ENCODE measurements at regions not wholly inside any gene's neighbourhood (a gene's known extent, or its start where the extent isn't known, plus 50 kb on each side); places are given as distances from the start of the nearest gene placed in this dataset.

DNA sequence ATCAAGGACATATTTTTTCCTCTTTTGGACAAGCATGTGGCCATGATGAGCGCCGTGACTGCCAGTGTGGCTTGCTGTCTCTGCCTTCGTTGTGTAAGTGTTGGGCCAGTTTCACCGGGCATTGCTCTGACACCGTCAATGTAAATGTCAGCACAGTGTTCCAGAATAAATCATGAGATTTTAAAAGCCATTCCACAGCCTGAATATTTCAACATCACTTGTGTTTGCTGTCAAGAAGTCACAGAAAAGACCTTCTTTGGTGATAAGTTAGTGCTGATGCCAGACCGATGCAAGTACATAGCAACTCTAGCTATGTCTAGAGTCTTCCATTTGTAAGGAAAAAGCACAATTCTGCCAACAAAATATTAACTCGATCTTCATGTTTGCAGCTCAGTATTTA, 467.8 kb downstream of the TBC1D22A start:
- TF ChIP-seq, protein P1, sequence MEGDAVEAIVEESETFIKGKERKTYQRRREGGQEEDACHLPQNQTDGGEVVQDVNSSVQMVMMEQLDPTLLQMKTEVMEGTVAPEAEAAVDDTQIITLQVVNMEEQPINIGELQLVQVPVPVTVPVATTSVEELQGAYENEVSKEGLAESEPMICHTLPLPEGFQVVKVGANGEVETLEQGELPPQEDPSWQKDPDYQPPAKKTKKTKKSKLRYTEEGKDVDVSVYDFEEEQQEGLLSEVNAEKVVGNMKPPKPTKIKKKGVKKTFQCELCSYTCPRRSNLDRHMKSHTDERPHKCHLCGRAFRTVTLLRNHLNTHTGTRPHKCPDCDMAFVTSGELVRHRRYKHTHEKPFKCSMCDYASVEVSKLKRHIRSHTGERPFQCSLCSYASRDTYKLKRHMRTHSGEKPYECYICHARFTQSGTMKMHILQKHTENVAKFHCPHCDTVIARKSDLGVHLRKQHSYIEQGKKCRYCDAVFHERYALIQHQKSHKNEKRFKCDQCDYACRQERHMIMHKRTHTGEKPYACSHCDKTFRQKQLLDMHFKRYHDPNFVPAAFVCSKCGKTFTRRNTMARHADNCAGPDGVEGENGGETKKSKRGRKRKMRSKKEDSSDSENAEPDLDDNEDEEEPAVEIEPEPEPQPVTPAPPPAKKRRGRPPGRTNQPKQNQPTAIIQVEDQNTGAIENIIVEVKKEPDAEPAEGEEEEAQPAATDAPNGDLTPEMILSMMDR (IDR thresholded peaks at IDR 0.05), result no peak
- no peak for TF ChIP-seq EP300 (IDR thresholded peaks at IDR 0.05)

Measured in tibial nerve (tissue), 4 donors.